Upper lobe of left lung (tissue), 6 donors: ENCODE measurements at regions not wholly inside any gene's neighbourhood (a gene's known extent, or its start where the extent isn't known, plus 50 kb on each side); places are given as distances from the start of the nearest gene placed in this dataset.

Experiments used
- ATAC-seq, 2 donors: fragments of 200-7000 bp; cut with Tn5 transposase; one replicate each; pipeline ENCODE4 v1.9.1; 2022; ENCODE audit warnings: mild to moderate bottlenecking in 2 of 2, moderate library complexity in 2 of 2; ENCODE audit not compliant: low FRiP score in 2 of 2
- DNase-seq, 2 donors: peaks; one replicate each; pipeline ENCODE4 v3.0.0-alpha.2; 2019 to 2020
- H3K27ac ChIP-seq, 4 donors: fragments of 200-600 bp; sonication (generic); one replicate each; pipeline ENCODE4 v1.5.1; 2016 to 2019
- H3K27me3 ChIP-seq, 4 donors: fragments of 200-600 bp; sonication (generic); one replicate each; pipeline ENCODE4 v1.5.1; 2017 to 2019
- H3K36me3 ChIP-seq, 4 donors: fragments of 200-600 bp; sonication (generic); one replicate each; pipeline ENCODE4 v1.5.1; 2016 to 2019
- H3K4me1 ChIP-seq, 4 donors: fragments of 200-600 bp; sonication (generic); one replicate each; pipeline ENCODE4 v1.5.1; 2018 to 2019
- H3K4me3 ChIP-seq, 4 donors: fragments of 200-600 bp; sonication (generic); one replicate each; pipeline ENCODE4 v1.5.1; 2017 to 2019; ENCODE audit warnings: mild to moderate bottlenecking in 2 of 4, moderate library complexity in 1 of 4
- H3K9me3 ChIP-seq, 4 donors: fragments of 200-600 bp; sonication (generic); one replicate each; pipeline ENCODE4 v1.5.1; 2018 to 2019
- CTCF ChIP-seq, 6 experiments: fragments of 450-650 bp in 4 of 6; fragments of 200-600 bp in 2 of 6; sonication (generic) in 2 of 6; IDR thresholded peaks; one replicate each; pipeline ENCODE4 v1.5.1; 2016 to 2019; ENCODE audit warnings: antibody characterized with exemption in 6 of 6
- EP300 ChIP-seq, 4 donors: sonication (generic); formaldehyde crosslinking; IDR thresholded peaks; one replicate each; pipeline ENCODE4 v1.5.1; 2017; ENCODE audit warnings: antibody characterized with exemption in 4 of 4, control low read depth in 2 of 4
- POLR2A ChIP-seq, 4 donors: fragments of 450-650 bp; IDR thresholded peaks; one replicate each; pipeline ENCODE4 v1.5.1; 2016 to 2017; ENCODE audit warnings: antibody characterized with exemption in 4 of 4, mild to moderate bottlenecking in 2 of 4
- POLR2AphosphoS5 ChIP-seq, 2 donors: sonication (generic); formaldehyde crosslinking; IDR thresholded peaks; one replicate each; pipeline ENCODE4 v1.5.1; 2017; ENCODE audit warnings: antibody characterized with exemption in 2 of 2
- WGBS, 2 donors: methylation state at CpG; one replicate each; pipeline ENCODE4 v1.1.5; 2017 to 2018; 5-methylcytosine and 5-hydroxymethylcytosine counted together
- donor health status: DM: no; HTN: no; CAD: no; lungs with moderate emphysema.
- donor health status: DM: no; HTN: yes; CAD: no; lungs with severe emphysema.

- H3K9me3 ChIP-seq: peaks cover 0 to 5% (median 2%) of the 10 kb centered on the region in 4 donors
- no peak overlapping the region for H3K27ac ChIP-seq
- no peaks in the 10 kb centered on the region for H3K36me3 ChIP-seq
- no peaks in the 10 kb centered on the region for H3K4me1 ChIP-seq
- H3K4me3 ChIP-seq: no peak overlapping the region
- peak in 1 of 2 donors; percentile 58 for DNase-seq
- peak in 1 of 2 donors; percentile 12 for ATAC-seq
- no peaks in the 10 kb centered on the region for H3K27me3 ChIP-seq
- 58 to 62% methylated on average over 14 of the region's 14 CpGs for WGBS, 2 donors
- TF ChIP-seq POLR2A (IDR thresholded peaks at IDR 0.05) (no peak), CTCF (IDR thresholded peaks at IDR 0.05) (no peak), POLR2AphosphoS5 (IDR thresholded peaks at IDR 0.05) (no peak), EP300 (IDR thresholded peaks at IDR 0.05) (no peak)
Measured at GRCh38 chr10:131831561-131831960, 69.2 kb upstream of the PPP2R2D start.

- Histone ChIP-seq H3K27ac (no peak overlapping the region), H3K4me3 (no peak overlapping the region), H3K9me3 (peaks cover 0 to 5% (median 2%) of the 10 kb centered on the region in 4 donors), H3K4me1 (no peaks in the 10 kb centered on the region), H3K36me3 (no peaks in the 10 kb centered on the region), H3K27me3 (no peaks in the 10 kb centered on the region)
- TF ChIP-seq POLR2A (IDR thresholded peaks at IDR 0.05) (no peak), EP300 (IDR thresholded peaks at IDR 0.05) (no peak), POLR2AphosphoS5 (IDR thresholded peaks at IDR 0.05) (no peak), CTCF (IDR thresholded peaks at IDR 0.05) (no peak)
- DNase-seq (peak in 1 of 2 donors; percentile 23), ATAC-seq (peak; percentile 10 to 12)
- 81 to 87% methylated on average over 17 of the region's 17 CpGs for WGBS, 2 donors
Measured at GRCh38 chr10:131832056-131832685, 68.6 kb upstream of the PPP2R2D start.

GRCh38 chr10:131833013-131833412 is 67.8 kb upstream of the PPP2R2D start:
- Histone ChIP-seq H3K27me3 (no peaks in the 10 kb centered on the region), H3K9me3 (peaks cover 0 to 4% (median 1%) of the 10 kb centered on the region in 4 donors), H3K36me3 (no peaks in the 10 kb centered on the region), H3K4me3 (no peak overlapping the region), H3K4me1 (no peaks in the 10 kb centered on the region), H3K27ac (no peak overlapping the region)
- no peak for DNase-seq
- ATAC-seq: no peak
- WGBS, 2 donors: 73 to 77% methylated on average over 5 of the region's 5 CpGs
- TF ChIP-seq POLR2AphosphoS5 (IDR thresholded peaks at IDR 0.05) (no peak), POLR2A (IDR thresholded peaks at IDR 0.05) (no peak), CTCF (IDR thresholded peaks at IDR 0.05) (no peak), EP300 (IDR thresholded peaks at IDR 0.05) (no peak)

- Histone ChIP-seq H3K27ac (no peak overlapping the region), H3K4me3 (no peak overlapping the region), H3K36me3 (no peaks in the 10 kb centered on the region), H3K4me1 (no peaks in the 10 kb centered on the region), H3K9me3 (peaks cover 0 to 4% (median 0%) of the 10 kb centered on the region in 4 donors), H3K27me3 (no peaks in the 10 kb centered on the region)
- TF ChIP-seq POLR2A (IDR thresholded peaks at IDR 0.05): no peak
- no peak for TF ChIP-seq CTCF (IDR thresholded peaks at IDR 0.05)
- TF ChIP-seq EP300 (IDR thresholded peaks at IDR 0.05): no peak
- no peak for TF ChIP-seq POLR2AphosphoS5 (IDR thresholded peaks at IDR 0.05)
- peak in 1 of 2 donors; percentile 42 for DNase-seq
- WGBS, 2 donors: 91% methylated on average over 14 of the region's 14 CpGs; no CpG with 5 or more reads in 1 of the 2 donors
- ATAC-seq: no peak
Measured at GRCh38 chr10:131833446-131834080, 67.2 kb upstream of the PPP2R2D start.
